T1000 (cell line): ENCODE measurements at regions not wholly inside any gene's neighbourhood (a gene's known extent, or its start where the extent isn't known, plus 50 kb on each side); places are given as distances from the start of the nearest gene placed in this dataset.

Experiments
- DNase-seq: peaks from one replicate; lab custom pipeline; 2025; ENCODE audit warnings: mixed read lengths; lab: John Stamatoyannopoulos, UW

- no peak for DNase-seq
Observed at GRCh38 chr2:15766303-15766861, 174.0 kb upstream of the MYCN start.

- no peak for DNase-seq
Observed at GRCh38 chr2:15766911-15767597, 173.3 kb upstream of the MYCN start.

- no peak for DNase-seq
Observed at GRCh38 chr2:15767679-15768078, 172.7 kb upstream of the MYCN start.

GRCh38 chr2:15768142-15768541, 172.2 kb upstream of the MYCN start:
- DNase-seq: no peak

- no peak for DNase-seq
Observed at GRCh38 chr2:15768615-15769014, 171.7 kb upstream of the MYCN start.

GRCh38 chr2:15769235-15769634, 171.1 kb upstream of the MYCN start:
- DNase-seq: no peak

GRCh38 chr2:15769676-15770547, 170.4 kb upstream of the MYCN start:
- DNase-seq: no peak

- DNase-seq: no peak
Observed at GRCh38 chr2:15770606-15771005, 169.7 kb upstream of the MYCN start.

- DNase-seq: no peak
Observed at GRCh38 chr2:15771124-15771523, 169.2 kb upstream of the MYCN start.

- DNase-seq: no peak
Observed at GRCh38 chr2:15772086-15772595, 168.2 kb upstream of the MYCN start.

- no peak for DNase-seq
Observed at GRCh38 chr2:15772681-15773080, 167.7 kb upstream of the MYCN start.

GRCh38 chr2:15773204-15773603, 167.1 kb upstream of the MYCN start:
- no peak for DNase-seq

GRCh38 chr2:15773846-15774245, 166.5 kb upstream of the MYCN start:
- DNase-seq: no peak

GRCh38 chr2:15775753-15776628, 164.4 kb upstream of the MYCN start:
- DNase-seq: no peak

GRCh38 chr2:15776629-15776919, 163.8 kb upstream of the MYCN start:
- no peak for DNase-seq

- DNase-seq: no peak
Observed at GRCh38 chr2:15776992-15777702, 163.2 kb upstream of the MYCN start.

GRCh38 chr2:15777795-15778371, 162.5 kb upstream of the MYCN start:
- no peak for DNase-seq

GRCh38 chr2:15778529-15779219, 161.7 kb upstream of the MYCN start:
- DNase-seq: no peak

GRCh38 chr2:15779381-15780041, 160.8 kb upstream of the MYCN start:
- no peak for DNase-seq

- DNase-seq: no peak
Observed at GRCh38 chr2:15780234-15780633, 160.1 kb upstream of the MYCN start.
